HG02678 (cell line): ENCODE measurements at regions not wholly inside any gene's neighbourhood (a gene's known extent, or its start where the extent isn't known, plus 50 kb on each side); places are given as distances from the start of the nearest gene placed in this dataset.

Experiments used
- ATAC-seq: cut with Tn5 transposase; IDR thresholded peaks from one replicate; pipeline ENCODE4 v1.9.1; 2021; ENCODE audit warnings: mild to moderate bottlenecking, moderate library complexity; ENCODE audit not compliant: unreplicated experiment

- ATAC-seq, result no peak
These were observed 52.5 kb upstream of the RPL34 start for GRCh38 chr4:108567831-108568230.

GRCh38 chr4:108561116-108561515, 59.3 kb upstream of the RPL34 start:
- ATAC-seq, result no peak

- ATAC-seq, result no peak
These were observed 59.8 kb upstream of the RPL34 start for GRCh38 chr4:108560616-108561015.

- ATAC-seq, result no peak
These were observed 60.5 kb upstream of the RPL34 start for GRCh38 chr4:108559911-108560310.

- ATAC-seq, result no peak
These were observed 61.1 kb upstream of the RPL34 start for GRCh38 chr4:108559068-108559793.

- ATAC-seq, result peak; percentile 80
These were observed 63.7 kb upstream of the RPL34 start for GRCh38 chr4:108556588-108557200.

GRCh38 chr4:108556166-108556565, 64.2 kb upstream of the RPL34 start:
- no peak for ATAC-seq

- no peak for ATAC-seq
These were observed 64.7 kb upstream of the RPL34 start for GRCh38 chr4:108555701-108556100.

GRCh38 chr4:108547682-108548081, 72.7 kb upstream of the RPL34 start:
- ATAC-seq, result no peak

GRCh38 chr4:108546728-108547127, 73.6 kb upstream of the RPL34 start:
- no peak for ATAC-seq

- no peak for ATAC-seq
These were observed 75.9 kb upstream of the RPL34 start for GRCh38 chr4:108544481-108544880.

- no peak for ATAC-seq
These were observed 76.9 kb upstream of the RPL34 start for GRCh38 chr4:108543359-108543968.

- ATAC-seq, result peak; percentile 56
These were observed 79.8 kb upstream of the RPL34 start for GRCh38 chr4:108540536-108540935.

- ATAC-seq, result no peak
These were observed 83.8 kb upstream of the RPL34 start for GRCh38 chr4:108536577-108536976.

GRCh38 chr4:108535757-108536156, 84.6 kb upstream of the RPL34 start:
- ATAC-seq, result no peak

GRCh38 chr4:108533876-108534275, 86.5 kb upstream of the RPL34 start:
- no peak for ATAC-seq

GRCh38 chr4:108533245-108533844, 87.0 kb upstream of the RPL34 start:
- no peak for ATAC-seq

- ATAC-seq, result no peak
These were observed 87.6 kb upstream of the RPL34 start for GRCh38 chr4:108532738-108533137.

GRCh38 chr4:108532187-108532586, 88.2 kb upstream of the RPL34 start:
- no peak for ATAC-seq

GRCh38 chr4:108531461-108531860, 88.9 kb upstream of the RPL34 start:
- no peak for ATAC-seq

GRCh38 chr4:108529984-108530905, 90.1 kb upstream of the RPL34 start:
- ATAC-seq, result no peak
